ENCODE measurements at regions not wholly inside any gene's neighbourhood (a gene's known extent, or its start where the extent isn't known, plus 50 kb on each side); places are given as distances from the start of the nearest gene placed in this dataset.
A peak's percentile ranks its signal among the peaks of the same experiment; 100 is the strongest.

GRCh38 chr1:22315315-22316078 is 136.2 kb upstream of the ZBTB40 start:
- Histone ChIP-seq H3K18ac (ENCODE audit: low read length) (peak overlapping the region; percentile 8), H3K9ac (ENCODE audit: low read length) (no peak overlapping the region), H2BK120ac (ENCODE audit: insufficient read depth, low read length, poor library complexity) (peak overlapping the region; percentile 20), H3K79me1 (ENCODE audit: low read length) (peaks cover 6% of the 10 kb centered on the region), H2BK5ac (ENCODE audit: low read depth, low read length, poor library complexity) (no peak overlapping the region), H4K91ac (ENCODE audit: low read depth, low read length) (peak overlapping the region; percentile 5), H4K12ac (ENCODE audit: low read depth, low read length) (no peak overlapping the region), H3K4me3 (ENCODE audit: low read depth, low read length) (no peak overlapping the region), H3K4me1 (ENCODE audit: control insufficient read depth in 1 of 2, insufficient read depth in 2 of 2, low read length in 2 of 2) (peaks cover 16 to 18% of the 10 kb centered on the region in 2 experiments), H3K36me3 (ENCODE audit: control insufficient read depth in 1 of 2, insufficient read depth in 2 of 2, low read length in 2 of 2) (no peaks in the 10 kb centered on the region), H2AK5ac (ENCODE audit: low read length) (peak overlapping the region; percentile 5), H3K14ac (ENCODE audit: low read length) (peak overlapping the region; percentile 33), H2AFZ (ENCODE audit: insufficient read depth, low read length, poor library complexity) (no peak overlapping the region), H2BK12ac (ENCODE audit: low read length) (peak overlapping the region; percentile 9), H3K23ac (ENCODE audit: low read length) (no peak overlapping the region), H4K8ac (ENCODE audit: low read depth, low read length) (no peak overlapping the region), H3K27me3 (ENCODE audit: insufficient read depth, low read length) (no peaks in the 10 kb centered on the region), H3K4ac (ENCODE audit: low read depth, low read length) (no peak overlapping the region), H3K79me2 (ENCODE audit: control insufficient read depth, insufficient read depth, low read length, poor library complexity) (no peaks in the 10 kb centered on the region), H3K27ac (ENCODE audit: low read depth, low read length) (no peak overlapping the region), H3K4me2 (ENCODE audit: low read length) (no peak overlapping the region), H3K9me3 (ENCODE audit: insufficient read depth, low read depth, low read length) (no peaks in the 10 kb centered on the region)
- no CpG with 5 or more reads among the region's 21 CpGs for WGBS (ENCODE audit: extremely low coverage, insufficient coverage, insufficient read length)
- peak; percentile 98 to 100 for DNase-seq

GRCh38 chr1:22317231-22317919 is 134.3 kb upstream of the ZBTB40 start:
- peak overlapping the region; percentile 1 for H2AK5ac ChIP-seq (ENCODE audit: low read length)
- no peak overlapping the region for H3K4ac ChIP-seq (ENCODE audit: low read depth, low read length)
- no peak overlapping the region for H2AFZ ChIP-seq (ENCODE audit: insufficient read depth, low read length, poor library complexity)
- H3K79me2 ChIP-seq (ENCODE audit: control insufficient read depth, insufficient read depth, low read length, poor library complexity), result no peaks in the 10 kb centered on the region
- no peak overlapping the region for H3K14ac ChIP-seq (ENCODE audit: low read length)
- H4K8ac ChIP-seq (ENCODE audit: low read depth, low read length), result no peak overlapping the region
- no peak overlapping the region for H3K18ac ChIP-seq (ENCODE audit: low read length)
- no peak overlapping the region for H3K9ac ChIP-seq (ENCODE audit: low read length)
- no peak overlapping the region for H3K23ac ChIP-seq (ENCODE audit: low read length)
- H3K4me3 ChIP-seq (ENCODE audit: low read depth, low read length), result no peak overlapping the region
- H4K12ac ChIP-seq (ENCODE audit: low read depth, low read length), result no peak overlapping the region
- no peak overlapping the region for H2BK5ac ChIP-seq (ENCODE audit: low read depth, low read length, poor library complexity)
- peak overlapping the region; percentile 19 for H2BK12ac ChIP-seq (ENCODE audit: low read length)
- no peak overlapping the region for H2BK120ac ChIP-seq (ENCODE audit: insufficient read depth, low read length, poor library complexity)
- H3K4me2 ChIP-seq (ENCODE audit: low read length), result no peak overlapping the region
- peaks cover 6% of the 10 kb centered on the region for H3K79me1 ChIP-seq (ENCODE audit: low read length)
- DNase-seq, result peak; percentile 63 to 71
- H4K91ac ChIP-seq (ENCODE audit: low read depth, low read length), result no peak overlapping the region
- H3K9me3 ChIP-seq (ENCODE audit: insufficient read depth, low read depth, low read length), result peaks cover 2% of the 10 kb centered on the region
- no peak overlapping the region for H3K27ac ChIP-seq (ENCODE audit: low read depth, low read length)
- no CpG with 5 or more reads among the region's 10 CpGs for WGBS (ENCODE audit: extremely low coverage, insufficient coverage, insufficient read length)
- H3K27me3 ChIP-seq (ENCODE audit: insufficient read depth, low read length), result no peaks in the 10 kb centered on the region
- no peaks in the 10 kb centered on the region for H3K36me3 ChIP-seq (ENCODE audit: control insufficient read depth in 1 of 2, insufficient read depth in 2 of 2, low read length in 2 of 2)
- peaks cover 16 to 18% of the 10 kb centered on the region in 2 experiments for H3K4me1 ChIP-seq (ENCODE audit: control insufficient read depth in 1 of 2, insufficient read depth in 2 of 2, low read length in 2 of 2)

GRCh38 chr1:22317920-22318243 is 133.8 kb upstream of the ZBTB40 start:
- no CpG with 5 or more reads among the region's 3 CpGs for WGBS (ENCODE audit: extremely low coverage, insufficient coverage, insufficient read length)
- Histone ChIP-seq H4K91ac (ENCODE audit: low read depth, low read length) (no peak overlapping the region), H3K79me1 (ENCODE audit: low read length) (peaks cover 6% of the 10 kb centered on the region), H2BK12ac (ENCODE audit: low read length) (no peak overlapping the region), H3K18ac (ENCODE audit: low read length) (no peak overlapping the region), H3K4me2 (ENCODE audit: low read length) (no peak overlapping the region), H3K27me3 (ENCODE audit: insufficient read depth, low read length) (no peaks in the 10 kb centered on the region), H3K4ac (ENCODE audit: low read depth, low read length) (no peak overlapping the region), H2AK5ac (ENCODE audit: low read length) (no peak overlapping the region), H3K4me3 (ENCODE audit: low read depth, low read length) (no peak overlapping the region), H3K79me2 (ENCODE audit: control insufficient read depth, insufficient read depth, low read length, poor library complexity) (no peaks in the 10 kb centered on the region), H3K36me3 (ENCODE audit: control insufficient read depth in 1 of 2, insufficient read depth in 2 of 2, low read length in 2 of 2) (no peaks in the 10 kb centered on the region), H3K23ac (ENCODE audit: low read length) (no peak overlapping the region), H2AFZ (ENCODE audit: insufficient read depth, low read length, poor library complexity) (no peak overlapping the region), H3K14ac (ENCODE audit: low read length) (no peak overlapping the region), H3K9ac (ENCODE audit: low read length) (no peak overlapping the region), H2BK5ac (ENCODE audit: low read depth, low read length, poor library complexity) (no peak overlapping the region), H4K12ac (ENCODE audit: low read depth, low read length) (no peak overlapping the region), H3K27ac (ENCODE audit: low read depth, low read length) (no peak overlapping the region), H4K8ac (ENCODE audit: low read depth, low read length) (no peak overlapping the region), H3K9me3 (ENCODE audit: insufficient read depth, low read depth, low read length) (peaks cover 2% of the 10 kb centered on the region), H3K4me1 (ENCODE audit: control insufficient read depth in 1 of 2, insufficient read depth in 2 of 2, low read length in 2 of 2) (peaks cover 16 to 18% of the 10 kb centered on the region in 2 experiments), H2BK120ac (ENCODE audit: insufficient read depth, low read length, poor library complexity) (no peak overlapping the region)
- no peak for DNase-seq

- H3K79me1 ChIP-seq (ENCODE audit: low read length), result peaks cover 6% of the 10 kb centered on the region
- H3K18ac ChIP-seq (ENCODE audit: low read length), result no peak overlapping the region
- no peak overlapping the region for H2AFZ ChIP-seq (ENCODE audit: insufficient read depth, low read length, poor library complexity)
- peak overlapping the region; percentile 17 for H2BK12ac ChIP-seq (ENCODE audit: low read length)
- H2BK5ac ChIP-seq (ENCODE audit: low read depth, low read length, poor library complexity), result peak overlapping the region; percentile 32
- peaks cover 16 to 18% of the 10 kb centered on the region in 2 experiments for H3K4me1 ChIP-seq (ENCODE audit: control insufficient read depth in 1 of 2, insufficient read depth in 2 of 2, low read length in 2 of 2)
- no CpG with 5 or more reads among the region's 24 CpGs for WGBS (ENCODE audit: extremely low coverage, insufficient coverage, insufficient read length)
- peak; percentile 56 to 84 for DNase-seq
- H3K27me3 ChIP-seq (ENCODE audit: insufficient read depth, low read length), result no peaks in the 10 kb centered on the region
- H4K12ac ChIP-seq (ENCODE audit: low read depth, low read length), result no peak overlapping the region
- H3K23ac ChIP-seq (ENCODE audit: low read length), result no peak overlapping the region
- peak overlapping the region; percentile 16 for H4K91ac ChIP-seq (ENCODE audit: low read depth, low read length)
- no peak overlapping the region for H3K4me2 ChIP-seq (ENCODE audit: low read length)
- H3K79me2 ChIP-seq (ENCODE audit: control insufficient read depth, insufficient read depth, low read length, poor library complexity), result no peaks in the 10 kb centered on the region
- H2BK120ac ChIP-seq (ENCODE audit: insufficient read depth, low read length, poor library complexity), result no peak overlapping the region
- no peak overlapping the region for H3K14ac ChIP-seq (ENCODE audit: low read length)
- H4K8ac ChIP-seq (ENCODE audit: low read depth, low read length), result no peak overlapping the region
- no peaks in the 10 kb centered on the region for H3K36me3 ChIP-seq (ENCODE audit: control insufficient read depth in 1 of 2, insufficient read depth in 2 of 2, low read length in 2 of 2)
- no peak overlapping the region for H3K4me3 ChIP-seq (ENCODE audit: low read depth, low read length)
- no peak overlapping the region for H3K27ac ChIP-seq (ENCODE audit: low read depth, low read length)
- peak overlapping the region; percentile 50 for H2AK5ac ChIP-seq (ENCODE audit: low read length)
- peaks cover 2% of the 10 kb centered on the region for H3K9me3 ChIP-seq (ENCODE audit: insufficient read depth, low read depth, low read length)
- no peak overlapping the region for H3K9ac ChIP-seq (ENCODE audit: low read length)
- H3K4ac ChIP-seq (ENCODE audit: low read depth, low read length), result no peak overlapping the region
These were observed 133.2 kb upstream of the ZBTB40 start for GRCh38 chr1:22318279-22318981.
